HG02852 (cell line): ENCODE measurements at regions not wholly inside any gene's neighbourhood (a gene's known extent, or its start where the extent isn't known, plus 50 kb on each side); places are given as distances from the start of the nearest gene placed in this dataset.
"Not testable (repeated sequence)": the region's sequence is repeated elsewhere in the genome, so short reads cannot be mapped to it uniquely, and the experiment has no call there.

ENCODE experiments used
- ATAC-seq: cut with Tn5 transposase; IDR thresholded peaks from one replicate; pipeline ENCODE4 v1.9.1; 2021; ENCODE audit warnings: mild to moderate bottlenecking, moderate library complexity; ENCODE audit not compliant: unreplicated experiment

GRCh38 chr2:35204881-35205280, 1150.7 kb upstream of the CRIM1 start:
- no peak for ATAC-seq

- ATAC-seq: no peak
Measured at GRCh38 chr2:35204323-35204722, 1151.3 kb upstream of the CRIM1 start.

- ATAC-seq: no peak
Measured at GRCh38 chr2:35199298-35199697, 1156.3 kb upstream of the CRIM1 start.

GRCh38 chr2:35185861-35186412, 1169.6 kb upstream of the CRIM1 start:
- ATAC-seq: no peak

GRCh38 chr2:35184471-35184870, 1171.1 kb upstream of the CRIM1 start:
- no peak for ATAC-seq

GRCh38 chr2:35176726-35177125, 1178.9 kb upstream of the CRIM1 start:
- ATAC-seq: not testable (repeated sequence)

GRCh38 chr2:35174845-35175244, 1180.7 kb upstream of the CRIM1 start:
- ATAC-seq: no peak

- ATAC-seq: no peak
Measured at GRCh38 chr2:35172687-35173086, 1182.9 kb upstream of the CRIM1 start.

- ATAC-seq: no peak
Measured at GRCh38 chr2:35168351-35168750, 1187.2 kb upstream of the CRIM1 start.

- no peak for ATAC-seq
Measured at GRCh38 chr2:35163948-35164347, 1191.6 kb upstream of the CRIM1 start.

- ATAC-seq: no peak
Measured at GRCh38 chr2:35160871-35161270, 1194.7 kb upstream of the CRIM1 start.

- no peak for ATAC-seq
Measured at GRCh38 chr2:35125871-35126270, 1229.7 kb upstream of the CRIM1 start.

GRCh38 chr2:35125278-35125677, 1230.3 kb upstream of the CRIM1 start:
- ATAC-seq: no peak

- ATAC-seq: no peak
Measured at GRCh38 chr2:35116151-35116550, 1239.4 kb upstream of the CRIM1 start.

- ATAC-seq: no peak
Measured at GRCh38 chr2:35114765-35115164, 1240.8 kb upstream of the CRIM1 start.

GRCh38 chr2:35112367-35112766, 1243.2 kb upstream of the CRIM1 start:
- not testable (repeated sequence) for ATAC-seq

GRCh38 chr2:35104309-35104708, 1251.3 kb upstream of the CRIM1 start:
- ATAC-seq: no peak

- ATAC-seq: no peak
Measured at GRCh38 chr2:35099342-35099741, 1256.2 kb upstream of the CRIM1 start.

- ATAC-seq: no peak
Measured at GRCh38 chr2:35082072-35082471, 1273.5 kb upstream of the CRIM1 start.

GRCh38 chr2:35081622-35082015, 1274.0 kb upstream of the CRIM1 start:
- no peak for ATAC-seq

- ATAC-seq: no peak
Measured at GRCh38 chr2:35081001-35081621, 1274.5 kb upstream of the CRIM1 start.

- ATAC-seq: no peak
Measured at GRCh38 chr2:35080231-35080910, 1275.2 kb upstream of the CRIM1 start.
